HG02840 (cell line): ENCODE measurements at regions not wholly inside any gene's neighbourhood (a gene's known extent, or its start where the extent isn't known, plus 50 kb on each side); places are given as distances from the start of the nearest gene placed in this dataset.
"Not testable (repeated sequence)": the region's sequence is repeated elsewhere in the genome, so short reads cannot be mapped to it uniquely, and the experiment has no call there.

Experiments used
- ATAC-seq: cut with Tn5 transposase; IDR thresholded peaks from one replicate; pipeline ENCODE4 v1.9.1; 2021; ENCODE audit warnings: mild to moderate bottlenecking, moderate library complexity, moderate number of reproducible peaks; ENCODE audit not compliant: unreplicated experiment, low FRiP score

GRCh38 chr5:91532281-91532680 lies 149.2 kb upstream of the ARRDC3 start:
- no peak for ATAC-seq

- no peak for ATAC-seq
These were observed 145.7 kb upstream of the ARRDC3 start for GRCh38 chr5:91528831-91529230.

GRCh38 chr5:91521785-91522184 lies 138.7 kb upstream of the ARRDC3 start:
- no peak for ATAC-seq

- ATAC-seq: no peak
These were observed 138.2 kb upstream of the ARRDC3 start for GRCh38 chr5:91521334-91521733.

- ATAC-seq: no peak
These were observed 131.3 kb upstream of the ARRDC3 start for GRCh38 chr5:91514400-91514799.

GRCh38 chr5:91503321-91503720 lies 120.2 kb upstream of the ARRDC3 start:
- ATAC-seq: no peak

- no peak for ATAC-seq
These were observed 117.6 kb upstream of the ARRDC3 start for GRCh38 chr5:91500758-91501157.

GRCh38 chr5:91499943-91500531 lies 116.9 kb upstream of the ARRDC3 start:
- ATAC-seq: no peak

GRCh38 chr5:91495699-91496098 lies 112.6 kb upstream of the ARRDC3 start:
- ATAC-seq: no peak

- ATAC-seq: no peak
These were observed 111.4 kb upstream of the ARRDC3 start for GRCh38 chr5:91494447-91494996.

GRCh38 chr5:91493086-91493485 lies 110.0 kb upstream of the ARRDC3 start:
- ATAC-seq: no peak

GRCh38 chr5:91491229-91491628 lies 108.1 kb upstream of the ARRDC3 start:
- no peak for ATAC-seq

GRCh38 chr5:91490316-91490715 lies 107.2 kb upstream of the ARRDC3 start:
- no peak for ATAC-seq

GRCh38 chr5:91487420-91487819 lies 104.3 kb upstream of the ARRDC3 start:
- no peak for ATAC-seq

- no peak for ATAC-seq
These were observed 103.5 kb upstream of the ARRDC3 start for GRCh38 chr5:91486638-91487037.

GRCh38 chr5:91484662-91485061 lies 101.5 kb upstream of the ARRDC3 start:
- no peak for ATAC-seq

GRCh38 chr5:91479376-91479775 lies 96.3 kb upstream of the ARRDC3 start:
- ATAC-seq: not testable (repeated sequence)

GRCh38 chr5:91478096-91478495 lies 95.0 kb upstream of the ARRDC3 start:
- no peak for ATAC-seq

- no peak for ATAC-seq
These were observed 94.3 kb upstream of the ARRDC3 start for GRCh38 chr5:91477408-91477807.

- no peak for ATAC-seq
These were observed 91.1 kb upstream of the ARRDC3 start for GRCh38 chr5:91474201-91474600.

GRCh38 chr5:91472631-91473030 lies 89.5 kb upstream of the ARRDC3 start:
- ATAC-seq: no peak

GRCh38 chr5:91469517-91470165 lies 86.5 kb upstream of the ARRDC3 start:
- no peak for ATAC-seq
